Neuronal stem cell (in vitro differentiated cells): ENCODE measurements at regions not wholly inside any gene's neighbourhood (a gene's known extent, or its start where the extent isn't known, plus 50 kb on each side); places are given as distances from the start of the nearest gene placed in this dataset.

Source experiments
- DNase-seq: peaks from one replicate; pipeline ENCODE4 v3.0.0-alpha.2; 2013; ENCODE audit warnings: low spot score
- H2AFZ ChIP-seq: one replicate; pipeline ENCODE4 v1.6.1; 2013; ENCODE audit warnings: mild to moderate bottlenecking, low read length, inconsistent platforms
- H2AK5ac ChIP-seq: 2 replicates; pipeline ENCODE4 v1.6.1; 2013; ENCODE audit warnings: low read depth, mild to moderate bottlenecking, inconsistent platforms, low read length, moderate library complexity, mixed read lengths
- H2BK120ac ChIP-seq: 2 replicates; pipeline ENCODE4 v1.6.1; 2013; ENCODE audit warnings: low read depth, mild to moderate bottlenecking, inconsistent platforms, low read length, moderate library complexity, mixed read lengths
- H2BK12ac ChIP-seq: one replicate; pipeline ENCODE4 v1.6.1; 2013; ENCODE audit warnings: low read length, inconsistent platforms
- H2BK15ac ChIP-seq: 2 replicates; pipeline ENCODE4 v1.6.1; 2013; ENCODE audit warnings: mild to moderate bottlenecking, low read length, inconsistent platforms, mixed read lengths
- H2BK5ac ChIP-seq: one replicate; pipeline ENCODE4 v1.6.1; 2013; ENCODE audit warnings: inconsistent platforms, mild to moderate bottlenecking, low read length, moderate library complexity
- H3K14ac ChIP-seq: one replicate; pipeline ENCODE4 v1.6.1; 2013; ENCODE audit warnings: low read length, inconsistent platforms
- H3K18ac ChIP-seq: 2 replicates; pipeline ENCODE4 v1.6.1; 2013; ENCODE audit warnings: low read length, inconsistent platforms
- H3K23ac ChIP-seq: 2 replicates; pipeline ENCODE4 v1.6.1; 2013; ENCODE audit warnings: low read depth, mild to moderate bottlenecking, mixed read lengths, low read length, inconsistent platforms; ENCODE audit not compliant: poor library complexity
- H3K27ac ChIP-seq: replicated peaks from 3 replicates; pipeline ENCODE4 v1.5.1; 2013; ENCODE audit warnings: low read length, inconsistent platforms
- H3K27me3 ChIP-seq, 3 experiments: 2 replicates each; pipeline ENCODE4 v1.6.1; 2013; ENCODE audit warnings: low read length in 3 of 3, mild to moderate bottlenecking in 2 of 3, inconsistent platforms in 1 of 3, low read depth in 1 of 3, mixed read lengths in 1 of 3, moderate library complexity in 1 of 3; ENCODE audit not compliant: control insufficient read depth in 3 of 3, insufficient read depth in 3 of 3
- H3K36me3 ChIP-seq, 2 donors: replicated peaks in 1 of 2; 2 replicates each; pipeline ENCODE4 v1.6.1; 2013; ENCODE audit warnings: low read length in 2 of 2; ENCODE audit not compliant: control insufficient read depth in 2 of 2, insufficient read depth in 2 of 2
- H3K4ac ChIP-seq: 2 replicates; pipeline ENCODE4 v1.6.1; 2013; ENCODE audit warnings: inconsistent platforms, mild to moderate bottlenecking, low read length, moderate library complexity
- H3K4me1 ChIP-seq, 2 donors: 1 replicate in 1 of 2; 2 replicates in 1 of 2; pipeline ENCODE4 v1.6.1; 2013; ENCODE audit warnings: low read length in 2 of 2, low read depth in 1 of 2; ENCODE audit not compliant: control insufficient read depth in 2 of 2, insufficient read depth in 1 of 2
- H3K4me2 ChIP-seq: one replicate; pipeline ENCODE4 v1.6.1; 2013; ENCODE audit warnings: mild to moderate bottlenecking, low read length, inconsistent platforms; ENCODE audit not compliant: insufficient read depth, poor library complexity, severe bottlenecking
- H3K4me3 ChIP-seq, 2 donors: 2 replicates each; pipeline ENCODE4 v1.5.1; 2013; ENCODE audit warnings: low read length in 2 of 2, mild to moderate bottlenecking in 2 of 2, inconsistent platforms in 1 of 2, moderate library complexity in 1 of 2
- H3K79me1 ChIP-seq: one replicate; pipeline ENCODE4 v1.6.1; 2013; ENCODE audit warnings: low read depth, mild to moderate bottlenecking, inconsistent platforms, low read length, moderate library complexity
- H3K9ac ChIP-seq: one replicate; pipeline ENCODE4 v1.6.1; 2013; ENCODE audit warnings: mild to moderate bottlenecking, low read depth, low read length, inconsistent platforms; ENCODE audit not compliant: poor library complexity
- H3K9me3 ChIP-seq, 2 donors: replicated peaks in 1 of 2; 2 replicates each; pipeline versions ENCODE3 to v1.6.1; 2013; ENCODE audit warnings: low read length in 2 of 2, mild to moderate bottlenecking in 2 of 2, inconsistent platforms in 1 of 2, low read depth in 1 of 2, mixed read lengths in 1 of 2, moderate library complexity in 1 of 2; ENCODE audit not compliant: control insufficient read depth in 2 of 2, insufficient read depth in 1 of 2
- H4K8ac ChIP-seq: one replicate; pipeline ENCODE4 v1.6.1; 2013; ENCODE audit warnings: low read depth, mild to moderate bottlenecking, inconsistent platforms, low read length, moderate library complexity
- H4K91ac ChIP-seq: one replicate; pipeline ENCODE4 v1.6.1; 2013; ENCODE audit warnings: low read length, low read depth, mild to moderate bottlenecking, inconsistent platforms; ENCODE audit not compliant: poor library complexity
- WGBS, 2 donors: extraction: QIAGEN DNeasy Blood & Tissue Kit; methylation state at CpG; one replicate each; pipeline ENCODE4 v1.1.7; 2013; ENCODE audit warnings: missing lambda C conversion rate in 2 of 2, mixed read lengths in 1 of 2; ENCODE audit not compliant: insufficient read length in 2 of 2, insufficient replicate concordance in 1 of 2; ENCODE audit errors: extremely low coverage in 2 of 2; 5-methylcytosine and 5-hydroxymethylcytosine counted together

DNA sequence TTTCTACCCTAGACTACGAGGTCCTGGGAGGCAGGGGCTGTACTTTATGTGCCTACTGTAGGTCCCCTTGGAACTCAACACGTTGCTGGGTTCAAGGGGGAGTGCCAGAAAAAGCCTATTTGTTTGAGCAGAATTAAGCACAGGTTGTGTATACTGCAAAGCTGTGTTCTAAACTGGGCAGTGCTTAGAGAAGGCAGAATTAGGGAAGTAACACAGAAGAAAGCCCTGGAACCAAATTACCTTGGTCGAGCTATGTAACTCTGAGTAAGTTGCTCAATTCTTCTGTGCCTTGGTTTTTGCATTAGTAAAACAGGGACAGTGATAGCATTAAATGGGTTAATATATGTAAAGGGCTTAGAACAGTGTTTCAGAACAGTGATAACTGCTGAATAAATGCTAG, 245.0 kb upstream of the SFRP2 start:
- Histone ChIP-seq H2BK15ac (no peak overlapping the region), H3K4me3 (no peak overlapping the region), H3K4me2 (no peak overlapping the region), H3K9me3 (peaks cover 0 to 6% of the 10 kb centered on the region in 2 donors), H3K36me3 (no peaks in the 10 kb centered on the region), H2BK12ac (no peak overlapping the region), H4K91ac (no peak overlapping the region), H3K18ac (no peak overlapping the region), H3K4ac (no peak overlapping the region), H2BK120ac (no peak overlapping the region), H2BK5ac (no peak overlapping the region), H4K8ac (no peak overlapping the region), H3K14ac (no peak overlapping the region), H2AFZ (no peak overlapping the region), H3K23ac (no peak overlapping the region), H3K79me1 (no peaks in the 10 kb centered on the region), H3K27ac (no peak overlapping the region), H3K9ac (no peak overlapping the region), H3K27me3 (no peaks in the 10 kb centered on the region), H3K4me1 (peaks cover 1 to 2% of the 10 kb centered on the region in 2 donors), H2AK5ac (no peak overlapping the region)
- WGBS, 2 donors = no CpG with 5 or more reads among the region's 3 CpGs
- no peak for DNase-seq

DNA sequence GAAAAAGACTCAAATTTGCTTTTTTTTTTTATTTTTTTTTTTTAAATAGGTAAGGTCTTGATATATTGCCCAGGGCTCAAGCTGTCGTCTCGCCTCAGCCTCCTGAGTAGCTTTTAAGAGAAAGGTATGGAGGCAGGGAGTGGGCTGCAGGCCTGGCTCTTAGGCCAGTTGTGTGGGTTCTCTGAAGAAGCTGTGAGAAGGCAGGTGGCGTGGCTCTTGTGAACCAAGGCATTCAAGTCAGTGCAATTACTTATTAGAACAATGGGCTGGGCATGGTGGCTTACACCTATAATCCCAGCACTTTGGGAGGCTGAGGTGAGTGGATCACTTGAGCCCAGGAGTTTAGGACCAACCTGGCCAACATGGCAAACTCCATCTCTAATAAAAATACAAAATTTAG, 244.0 kb upstream of the SFRP2 start:
- H3K36me3 ChIP-seq = no peaks in the 10 kb centered on the region
- H2AFZ ChIP-seq = no peak overlapping the region
- H3K18ac ChIP-seq = no peak overlapping the region
- no peak overlapping the region for H2BK5ac ChIP-seq
- no peak overlapping the region for H2BK120ac ChIP-seq
- no peak overlapping the region for H3K23ac ChIP-seq
- H2BK15ac ChIP-seq = no peak overlapping the region
- no peak overlapping the region for H3K4ac ChIP-seq
- H4K8ac ChIP-seq = no peak overlapping the region
- H3K4me2 ChIP-seq = no peak overlapping the region
- no peak overlapping the region for H2BK12ac ChIP-seq
- no peak overlapping the region for H3K4me3 ChIP-seq
- H3K14ac ChIP-seq = no peak overlapping the region
- no peaks in the 10 kb centered on the region for H3K79me1 ChIP-seq
- peaks cover 1 to 2% of the 10 kb centered on the region in 2 donors for H3K4me1 ChIP-seq
- H3K27me3 ChIP-seq = no peaks in the 10 kb centered on the region
- H3K9me3 ChIP-seq = peaks cover 0 to 6% of the 10 kb centered on the region in 2 donors
- no peak overlapping the region for H3K27ac ChIP-seq
- no peak overlapping the region for H2AK5ac ChIP-seq
- no peak overlapping the region for H3K9ac ChIP-seq
- no peak overlapping the region for H4K91ac ChIP-seq
- no peak for DNase-seq
- WGBS, 2 donors = no CpG with 5 or more reads among the region's 3 CpGs

DNA sequence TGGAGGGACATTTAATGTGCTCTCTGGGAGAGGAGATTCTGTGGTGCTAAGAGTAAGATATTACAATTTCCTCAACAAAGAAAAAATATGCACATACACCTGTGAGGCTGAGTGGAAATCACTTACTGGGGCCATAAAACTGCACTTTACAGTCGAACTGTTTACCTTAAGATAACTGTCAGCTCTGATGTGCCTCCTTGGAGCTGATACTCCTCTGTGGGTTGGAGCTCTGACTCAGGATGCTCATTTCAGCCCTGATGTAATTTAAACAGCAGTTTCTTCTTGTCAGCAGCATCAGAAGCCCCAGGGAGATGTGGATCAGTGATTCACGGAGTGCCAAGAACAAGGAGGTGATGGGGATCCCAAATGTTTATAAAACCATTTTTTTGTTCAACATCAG, 241.9 kb upstream of the SFRP2 start:
- no peak overlapping the region for H2AK5ac ChIP-seq
- no peak overlapping the region for H4K8ac ChIP-seq
- no peak overlapping the region for H2BK5ac ChIP-seq
- H3K4me2 ChIP-seq = no peak overlapping the region
- H2AFZ ChIP-seq = no peak overlapping the region
- H3K4ac ChIP-seq = no peak overlapping the region
- H2BK15ac ChIP-seq = no peak overlapping the region
- no peak overlapping the region for H3K18ac ChIP-seq
- no peaks in the 10 kb centered on the region for H3K79me1 ChIP-seq
- no peak overlapping the region for H2BK120ac ChIP-seq
- H3K27ac ChIP-seq = no peak overlapping the region
- no peak overlapping the region for H3K14ac ChIP-seq
- no peak overlapping the region for H3K4me3 ChIP-seq
- no peaks in the 10 kb centered on the region for H3K36me3 ChIP-seq
- DNase-seq = no peak
- no peak overlapping the region for H3K23ac ChIP-seq
- no CpG with 5 or more reads among the region's 2 CpGs for WGBS, 2 donors
- no peak overlapping the region for H3K9ac ChIP-seq
- H3K4me1 ChIP-seq = peaks cover 2 to 3% of the 10 kb centered on the region in 2 donors
- no peak overlapping the region for H2BK12ac ChIP-seq
- peaks cover 0 to 6% of the 10 kb centered on the region in 2 donors for H3K9me3 ChIP-seq
- no peak overlapping the region for H4K91ac ChIP-seq
- no peaks in the 10 kb centered on the region for H3K27me3 ChIP-seq

DNA sequence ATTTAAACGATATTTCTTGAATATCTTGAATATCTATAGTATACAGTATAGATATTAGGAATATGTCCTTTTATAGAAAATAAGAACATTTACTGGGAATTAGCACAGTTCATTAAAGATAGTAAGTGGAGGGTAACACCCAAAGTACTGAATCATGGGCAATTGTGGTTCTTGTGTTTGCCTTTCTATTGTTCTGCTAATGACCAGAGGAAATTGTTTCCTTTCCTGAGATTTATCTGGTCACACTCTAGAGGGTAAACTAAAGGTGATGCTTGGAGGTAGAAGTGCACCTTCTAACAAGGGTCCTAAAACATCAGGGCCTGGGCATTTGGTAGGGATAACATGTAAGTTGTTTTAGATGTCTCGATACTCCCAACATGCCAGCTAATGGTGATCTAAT, 241.3 kb upstream of the SFRP2 start:
- no peak overlapping the region for H3K18ac ChIP-seq
- H2AFZ ChIP-seq = no peak overlapping the region
- no peak overlapping the region for H4K91ac ChIP-seq
- no peak overlapping the region for H3K4ac ChIP-seq
- no peak overlapping the region for H2AK5ac ChIP-seq
- WGBS, 2 donors = no CpG with 5 or more reads among the region's 2 CpGs
- H3K9me3 ChIP-seq = peaks cover 0 to 6% of the 10 kb centered on the region in 2 donors
- H3K27ac ChIP-seq = no peak overlapping the region
- H4K8ac ChIP-seq = no peak overlapping the region
- DNase-seq = no peak
- no peak overlapping the region for H2BK5ac ChIP-seq
- H3K79me1 ChIP-seq = no peaks in the 10 kb centered on the region
- no peaks in the 10 kb centered on the region for H3K27me3 ChIP-seq
- H3K4me2 ChIP-seq = no peak overlapping the region
- H3K23ac ChIP-seq = no peak overlapping the region
- no peak overlapping the region for H3K14ac ChIP-seq
- H2BK120ac ChIP-seq = no peak overlapping the region
- no peak overlapping the region for H3K9ac ChIP-seq
- H3K4me1 ChIP-seq = peaks cover 2 to 3% of the 10 kb centered on the region in 2 donors
- H2BK12ac ChIP-seq = no peak overlapping the region
- no peaks in the 10 kb centered on the region for H3K36me3 ChIP-seq
- H3K4me3 ChIP-seq = no peak overlapping the region
- no peak overlapping the region for H2BK15ac ChIP-seq
